ENCODE measurements at regions not wholly inside any gene's neighbourhood (a gene's known extent, or its start where the extent isn't known, plus 50 kb on each side); places are given as distances from the start of the nearest gene placed in this dataset.
"Not testable (repeated sequence)": the region's sequence is repeated elsewhere in the genome, so short reads cannot be mapped to it uniquely, and the experiment has no call there.

GRCh38 chr9:41357350-41357748 is 168.2 kb upstream of the ZNG1F start:
- TF ChIP-seq CTCF (IDR thresholded peaks at IDR 0.05); POLR2A (IDR thresholded peaks at IDR 0.05; ENCODE audit: low read depth); POLR2AphosphoS5 (IDR thresholded peaks at IDR 0.05); EP300 (IDR thresholded peaks at IDR 0.05): not testable (repeated sequence)

Data from esophagus muscularis mucosa (tissue), 4 donors.